HG03432 (cell line): ENCODE measurements at regions not wholly inside any gene's neighbourhood (a gene's known extent, or its start where the extent isn't known, plus 50 kb on each side); places are given as distances from the start of the nearest gene placed in this dataset.
A peak's percentile ranks its signal among the peaks of the same experiment; 100 is the strongest.
"Not testable (repeated sequence)": the region's sequence is repeated elsewhere in the genome, so short reads cannot be mapped to it uniquely, and the experiment has no call there.

Experiments used
- ATAC-seq: cut with Tn5 transposase; IDR thresholded peaks from one replicate; pipeline ENCODE4 v1.9.1; 2021; ENCODE audit warnings: mild to moderate bottlenecking, moderate library complexity; ENCODE audit not compliant: unreplicated experiment

GRCh38 chr14:87640553-87640952, 352.4 kb downstream of the GALC start:
- no peak for ATAC-seq

DNA sequence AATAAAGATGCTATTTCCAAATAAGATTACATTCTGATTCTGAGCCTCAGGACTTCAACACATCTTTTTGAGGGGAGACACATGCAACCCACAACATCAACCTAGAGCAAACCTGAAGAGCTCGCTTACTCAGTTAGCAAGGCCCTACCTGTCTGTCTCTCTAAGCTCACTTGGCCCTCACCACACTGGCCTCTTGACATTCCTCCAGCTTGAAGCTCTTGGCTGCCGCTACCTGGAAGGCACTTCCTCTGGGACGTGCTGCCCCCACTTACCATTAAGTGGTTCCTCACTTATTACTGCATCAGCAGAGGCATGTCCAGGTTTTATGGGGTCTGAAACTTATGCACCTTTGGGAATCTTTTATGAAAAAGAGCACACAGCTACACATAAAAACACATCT, 354.8 kb downstream of the GALC start:
- ATAC-seq: no peak

GRCh38 chr14:87635442-87635841, 357.5 kb downstream of the GALC start:
- ATAC-seq: no peak

GRCh38 chr14:87632796-87633195, 360.2 kb downstream of the GALC start:
- ATAC-seq: no peak

GRCh38 chr14:87630846-87631245, 362.1 kb downstream of the GALC start:
- ATAC-seq: no peak

GRCh38 chr14:87629788-87630187, 363.2 kb downstream of the GALC start:
- ATAC-seq: no peak

DNA sequence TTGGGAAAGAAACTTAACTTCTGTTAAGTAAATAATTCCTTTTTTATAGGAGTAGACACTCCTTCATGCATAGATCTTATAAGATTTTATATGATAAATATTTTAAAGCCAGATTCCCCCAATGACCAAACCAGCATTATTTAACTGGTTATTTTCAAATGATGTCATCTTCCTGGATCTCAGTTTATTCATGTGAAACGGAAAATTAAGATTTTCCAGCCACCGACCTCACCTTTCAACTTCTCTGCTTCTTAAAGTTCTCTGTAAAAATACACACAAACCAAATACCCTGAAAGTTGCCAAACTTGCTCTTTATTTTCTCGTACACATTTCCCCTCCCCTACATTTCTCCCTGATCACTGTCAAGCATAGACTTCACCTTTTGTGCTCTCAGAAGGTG, 364.2 kb downstream of the GALC start:
- no peak for ATAC-seq

DNA sequence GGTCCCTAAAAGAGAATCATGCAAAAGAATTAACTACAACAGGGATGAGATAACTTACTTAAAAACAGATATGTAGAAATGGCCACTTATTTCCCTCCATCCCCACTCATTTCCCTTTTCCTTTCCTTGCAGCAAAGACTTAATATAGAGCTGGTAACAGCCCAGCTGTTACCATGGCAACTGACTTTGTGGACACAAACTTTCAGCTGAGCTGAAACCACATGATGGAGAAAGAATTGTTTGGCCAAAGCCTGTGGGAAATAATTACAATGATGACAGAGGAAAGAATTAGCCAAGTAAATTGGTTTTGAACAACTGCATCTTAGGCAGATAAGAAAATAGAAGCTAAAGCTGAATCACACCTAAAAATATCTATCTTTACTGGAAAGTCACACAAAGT, 364.9 kb downstream of the GALC start:
- no peak for ATAC-seq

GRCh38 chr14:87626266-87626665, 366.7 kb downstream of the GALC start:
- ATAC-seq: no peak

DNA sequence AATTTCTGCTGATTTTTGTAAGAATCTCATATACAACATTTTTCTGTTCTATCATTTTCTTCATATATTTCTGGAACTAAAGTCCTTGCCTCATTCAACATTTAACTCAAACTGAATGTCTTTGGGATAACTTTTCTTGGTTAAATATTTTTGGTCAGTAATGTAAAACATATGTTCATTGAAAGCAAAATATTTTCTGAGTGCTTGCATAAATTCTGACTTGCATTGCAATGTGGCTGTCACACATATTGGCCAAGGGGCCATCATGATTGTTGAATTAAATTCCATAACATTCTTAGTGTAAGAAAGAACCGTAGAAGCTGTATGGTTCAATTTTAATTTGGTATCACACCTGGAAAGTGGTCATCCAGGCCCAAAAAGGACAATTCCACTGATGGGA, 369.4 kb downstream of the GALC start:
- ATAC-seq: no peak

GRCh38 chr14:87617079-87617478, 375.9 kb downstream of the GALC start:
- ATAC-seq: no peak

DNA sequence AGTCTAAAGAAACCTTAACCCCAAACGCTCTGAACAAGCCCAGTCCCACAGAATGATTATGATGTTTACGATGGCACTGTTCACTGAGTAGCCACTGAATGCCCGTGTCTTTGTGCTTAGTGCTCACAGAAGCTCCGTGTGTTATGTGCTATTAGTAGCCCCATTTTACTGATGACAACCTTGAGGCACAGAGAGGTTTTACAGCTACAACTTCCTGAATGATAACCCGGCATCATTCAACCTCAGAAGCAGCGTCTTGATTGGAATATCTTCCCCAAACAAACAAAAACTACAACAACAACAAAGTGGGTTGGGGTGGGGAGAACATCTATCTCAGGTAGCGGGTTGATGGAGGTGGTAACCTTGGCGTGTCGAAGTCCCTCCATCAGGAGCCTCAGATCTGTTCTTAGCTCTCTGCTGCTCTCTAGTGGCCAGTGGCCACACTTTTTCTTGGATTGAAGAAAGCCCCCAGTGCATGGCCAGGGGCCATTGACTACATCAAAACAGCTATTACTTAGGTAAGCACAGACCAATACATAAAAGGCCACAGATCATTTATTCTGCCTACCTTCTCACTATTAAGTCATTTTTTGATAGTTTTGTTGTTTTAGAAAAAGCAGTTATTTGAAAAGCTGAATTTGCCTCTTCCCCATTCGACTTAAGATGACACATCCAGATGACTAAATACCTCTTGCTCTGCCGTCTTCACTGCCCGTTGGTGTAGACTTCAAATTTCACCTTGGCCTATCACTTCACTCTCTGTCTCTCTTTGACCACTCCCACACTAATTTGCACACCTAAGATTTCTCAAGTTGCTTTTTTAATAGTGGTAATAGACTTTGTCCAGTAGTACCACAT, 376.9 kb downstream of the GALC start:
- ATAC-seq: peak; percentile 94

- no peak for ATAC-seq
Measured at GRCh38 chr14:87615047-87615446, 377.9 kb downstream of the GALC start.

GRCh38 chr14:87613881-87614280, 379.1 kb downstream of the GALC start:
- no peak for ATAC-seq

DNA sequence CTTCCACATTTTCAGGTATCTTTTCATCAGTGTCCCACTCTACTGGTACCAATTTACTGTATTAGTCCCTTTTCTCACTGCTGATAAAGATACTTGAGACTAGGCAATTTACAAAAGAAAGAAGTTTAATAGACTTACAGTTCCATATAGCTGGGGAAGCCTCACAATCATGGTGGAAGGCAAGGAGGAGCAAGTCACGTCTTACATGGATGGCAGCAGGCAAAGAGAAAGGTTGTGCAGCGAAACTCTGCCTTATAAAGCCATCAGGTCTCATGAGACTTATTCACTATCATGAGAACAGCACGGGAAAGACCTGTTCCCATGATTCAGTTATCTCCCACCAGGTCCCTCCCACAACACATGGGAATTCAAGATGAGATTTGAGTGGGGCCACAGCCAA, 385.9 kb downstream of the GALC start:
- ATAC-seq: not testable (repeated sequence)

- ATAC-seq: no peak
Measured at GRCh38 chr14:87601036-87601435, 391.9 kb downstream of the GALC start.

DNA sequence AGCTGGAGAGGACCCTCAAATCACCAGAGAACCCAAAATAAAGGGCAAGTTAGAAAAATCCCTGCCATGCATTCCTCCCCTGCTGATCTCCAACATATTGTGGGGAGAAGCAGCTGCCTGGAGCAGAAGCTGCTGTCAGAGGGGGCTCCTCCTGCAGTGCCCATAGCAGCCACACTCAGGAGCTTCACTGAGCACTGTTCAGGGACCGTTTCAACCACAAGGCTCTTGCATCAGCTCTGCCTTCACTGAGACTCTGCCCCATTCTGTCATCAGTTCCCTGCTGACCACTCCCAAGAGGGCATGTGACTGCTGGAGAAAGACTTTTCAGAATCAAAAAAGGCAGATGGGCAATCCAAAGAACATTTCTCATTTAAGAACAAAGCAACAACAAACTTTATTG, 392.7 kb downstream of the GALC start:
- ATAC-seq: no peak

DNA sequence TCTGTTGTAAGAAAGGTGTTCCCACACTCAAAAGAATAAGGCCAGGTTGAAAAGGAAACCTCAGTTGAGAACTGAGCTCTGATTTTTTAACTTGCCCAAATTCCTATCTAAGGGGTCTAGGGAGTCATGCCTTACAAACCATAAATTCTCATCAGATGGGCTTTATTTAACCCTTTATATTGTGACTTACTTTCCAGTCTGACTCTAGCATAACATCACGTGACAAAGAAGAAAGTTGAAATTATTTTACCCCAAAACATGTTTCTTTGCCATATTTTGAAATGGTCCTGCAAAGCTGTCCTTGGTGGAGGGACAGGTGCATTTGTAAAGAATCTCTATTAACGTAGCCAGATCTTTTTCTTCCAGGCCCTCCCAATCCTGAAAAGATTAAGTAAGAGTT, 411.7 kb downstream of the GALC start:
- ATAC-seq: no peak

GRCh38 chr14:87579036-87579435, 413.9 kb downstream of the GALC start:
- ATAC-seq: no peak

- no peak for ATAC-seq
Measured at GRCh38 chr14:87575378-87575777, 417.6 kb downstream of the GALC start.

DNA sequence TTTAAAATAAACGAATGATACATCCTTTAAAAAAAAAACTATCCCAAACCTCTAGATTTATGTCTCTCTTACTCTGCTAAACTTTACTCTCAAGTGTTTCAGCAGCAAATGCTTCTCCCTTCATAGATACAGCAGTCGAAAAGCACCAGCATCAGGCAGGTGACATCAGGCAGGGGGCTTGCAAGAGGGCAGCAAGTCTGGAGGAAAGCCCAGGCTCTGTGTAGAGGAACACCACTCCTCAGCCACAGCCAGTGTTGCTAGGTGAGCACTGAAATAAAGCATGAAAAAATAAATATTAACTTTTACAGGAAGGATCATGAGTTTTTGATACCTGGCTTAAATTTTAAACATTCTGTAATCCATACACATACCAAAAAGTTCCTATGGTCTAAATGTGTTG, 419.4 kb downstream of the GALC start:
- ATAC-seq: no peak

GRCh38 chr14:87567618-87568295, 425.2 kb downstream of the GALC start:
- no peak for ATAC-seq
